ENCODE measurements at regions not wholly inside any gene's neighbourhood (a gene's known extent, or its start where the extent isn't known, plus 50 kb on each side); places are given as distances from the start of the nearest gene placed in this dataset.

DNA sequence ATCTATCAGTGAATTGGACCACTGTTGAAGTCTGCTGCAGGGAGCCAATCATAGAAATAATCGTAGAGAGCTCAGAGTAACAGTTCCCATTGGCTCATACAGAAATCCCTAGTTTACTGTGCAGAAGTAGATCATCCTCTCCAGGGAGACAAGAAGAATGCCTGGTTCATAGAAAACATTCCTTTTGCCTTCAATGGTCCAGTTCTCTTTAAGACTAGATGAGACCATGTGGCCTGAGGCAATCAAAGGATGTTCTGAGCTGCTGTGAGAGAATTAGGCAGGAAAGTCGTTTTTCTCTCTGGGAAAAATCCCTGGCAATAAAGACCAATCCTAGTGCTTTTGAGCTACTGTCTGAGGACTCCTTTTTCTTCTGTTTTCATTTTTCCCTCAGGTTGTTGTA lies 208.4 kb downstream of the CENPW start:
- TF ChIP-seq CTCF (conservative IDR thresholded peaks at IDR 0.05 in 1 of 2, IDR thresholded peaks at IDR 0.05 in 1 of 2; ENCODE audit: low read depth in 1 of 2, low read length in 2 of 2) = no peak
- no peak for TF ChIP-seq EZH2 (IDR thresholded peaks at IDR 0.05; ENCODE audit: low read length, missing control alignments)
